Activated T-cell treated with anti-CD3 and anti-CD28 coated beads for 1 hour (primary cell): ENCODE measurements at regions not wholly inside any gene's neighbourhood (a gene's known extent, or its start where the extent isn't known, plus 50 kb on each side); places are given as distances from the start of the nearest gene placed in this dataset.

Experiments
- DNase-seq: peaks from one replicate; pipeline ENCODE4 v3.0.0-alpha.2; 2020; ENCODE audit warnings: low read depth

GRCh38 chr13:74966275-74966674 lies 515.7 kb downstream of the TBC1D4 start:
- no peak for DNase-seq

GRCh38 chr13:74945637-74946036 lies 536.3 kb downstream of the TBC1D4 start:
- no peak for DNase-seq

DNA sequence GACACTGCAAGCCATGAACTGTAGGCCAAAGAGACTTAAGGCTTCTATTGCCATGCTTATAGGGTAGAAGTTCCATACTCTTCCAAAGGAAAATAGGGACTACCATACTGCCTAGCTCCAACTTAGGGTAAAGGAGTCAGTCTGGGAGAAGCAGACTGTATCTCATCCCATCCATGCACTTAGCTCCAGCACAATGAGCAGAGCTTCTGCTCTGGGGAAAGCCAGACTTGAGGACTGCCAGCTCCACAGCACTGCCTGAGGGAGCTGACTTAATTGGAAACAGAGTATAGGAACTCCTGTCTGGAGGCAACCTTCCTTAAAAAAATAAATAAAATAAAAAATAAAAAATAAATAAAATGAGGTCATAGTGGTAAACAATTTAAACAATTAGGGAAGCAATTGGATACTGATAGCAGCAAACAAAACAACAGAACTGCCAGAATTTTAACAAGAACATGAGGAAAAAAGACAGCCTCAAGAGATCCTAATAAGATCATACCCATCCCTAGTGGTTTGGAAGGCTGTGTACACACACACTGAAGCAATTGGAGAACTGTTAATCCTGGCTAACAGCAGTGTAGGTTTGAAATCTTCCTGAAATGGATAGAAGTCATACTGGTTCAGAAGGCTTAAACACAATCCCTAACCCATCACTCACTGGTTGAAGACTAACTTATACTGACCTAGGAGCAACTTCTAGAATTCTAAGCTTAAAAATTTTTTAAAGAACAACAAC lies 550.1 kb downstream of the TBC1D4 start:
- DNase-seq: no peak

GRCh38 chr13:74930402-74931165 lies 551.4 kb downstream of the TBC1D4 start:
- DNase-seq: no peak

DNA sequence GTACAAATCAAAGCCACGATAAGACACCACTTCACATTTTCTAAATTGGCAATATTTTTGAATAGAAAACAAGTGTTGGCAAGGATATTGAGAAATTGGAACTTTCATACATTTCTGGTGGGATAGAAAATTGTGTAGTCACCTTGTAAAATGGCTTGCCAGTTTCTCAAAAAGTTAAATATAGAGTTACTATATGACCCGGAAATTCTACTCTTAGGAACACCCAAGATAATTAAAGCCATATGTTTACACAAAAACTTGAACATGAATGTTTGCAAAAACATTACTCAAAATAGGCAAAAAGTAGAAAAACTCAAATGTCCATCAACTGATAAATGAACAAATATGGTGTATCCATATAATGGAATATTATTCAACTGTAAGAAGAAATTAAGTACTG lies 552.5 kb downstream of the TBC1D4 start:
- DNase-seq: no peak

DNA sequence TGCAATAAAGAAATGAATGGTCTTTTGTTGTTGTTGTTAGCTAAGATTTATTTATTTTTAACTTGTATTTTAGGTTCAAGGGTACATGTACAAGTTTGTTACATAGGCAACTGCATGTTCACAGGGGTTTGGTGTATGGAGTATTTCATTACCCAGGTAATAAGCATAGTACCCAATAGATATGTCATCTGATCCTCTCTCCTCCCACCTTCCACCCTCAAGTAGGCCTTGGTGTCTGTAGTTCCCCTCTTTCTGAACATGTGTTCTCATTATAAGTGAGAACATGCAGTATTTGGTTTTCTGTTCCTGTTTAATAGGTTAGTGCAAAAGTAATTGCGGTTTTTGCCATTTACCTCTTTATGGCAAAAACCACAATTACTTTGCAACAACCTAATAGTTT lies 554.1 kb downstream of the TBC1D4 start:
- no peak for DNase-seq

DNA sequence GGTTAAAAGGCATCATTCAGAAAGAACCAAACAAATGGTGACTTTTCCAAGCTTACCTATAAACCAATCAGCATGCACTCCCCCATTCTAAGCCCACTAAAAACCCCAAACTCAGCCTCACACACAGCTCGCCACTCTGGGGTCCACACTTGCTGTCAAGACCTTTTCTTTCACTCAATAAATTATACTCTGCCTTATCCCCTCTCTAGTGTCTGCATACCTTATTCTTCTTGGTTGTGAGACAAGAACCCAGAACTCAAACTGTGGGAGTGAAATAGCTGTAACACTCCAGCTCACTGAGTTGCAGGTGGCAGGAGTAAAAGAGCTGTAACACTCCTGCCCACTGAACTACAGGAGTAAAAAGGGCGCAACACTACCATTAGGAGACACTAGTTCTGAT lies 559.0 kb downstream of the TBC1D4 start:
- DNase-seq: no peak

- no peak for DNase-seq
Observed at GRCh38 chr13:74921326-74921725, 560.6 kb downstream of the TBC1D4 start.

DNA sequence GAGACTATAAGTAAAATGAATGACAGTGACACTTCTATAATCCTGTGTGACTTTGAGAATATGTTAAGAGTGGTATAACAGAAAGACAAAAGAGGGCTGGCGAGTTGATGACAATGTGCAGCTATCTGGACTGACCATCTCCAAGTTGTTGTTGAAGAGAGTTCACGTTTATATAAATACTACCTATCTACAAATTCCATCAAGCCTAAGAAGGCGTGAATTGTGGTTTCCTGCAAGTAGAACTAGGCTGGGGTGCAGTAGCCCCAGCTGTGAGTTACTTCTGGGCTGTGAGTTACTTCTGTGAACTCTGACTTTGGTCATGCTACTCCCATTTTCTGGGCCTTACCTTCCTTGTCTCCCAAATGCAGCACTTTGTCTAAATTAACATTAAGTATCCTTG lies 561.0 kb downstream of the TBC1D4 start:
- DNase-seq: no peak

- no peak for DNase-seq
Observed at GRCh38 chr13:74920361-74920760, 561.6 kb downstream of the TBC1D4 start.

GRCh38 chr13:74919914-74920313 lies 562.1 kb downstream of the TBC1D4 start:
- no peak for DNase-seq

- DNase-seq: no peak
Observed at GRCh38 chr13:74912898-74913297, 569.1 kb downstream of the TBC1D4 start.

GRCh38 chr13:74910415-74910814 lies 571.6 kb downstream of the TBC1D4 start:
- no peak for DNase-seq

GRCh38 chr13:74907788-74908187 lies 574.2 kb downstream of the TBC1D4 start:
- no peak for DNase-seq

DNA sequence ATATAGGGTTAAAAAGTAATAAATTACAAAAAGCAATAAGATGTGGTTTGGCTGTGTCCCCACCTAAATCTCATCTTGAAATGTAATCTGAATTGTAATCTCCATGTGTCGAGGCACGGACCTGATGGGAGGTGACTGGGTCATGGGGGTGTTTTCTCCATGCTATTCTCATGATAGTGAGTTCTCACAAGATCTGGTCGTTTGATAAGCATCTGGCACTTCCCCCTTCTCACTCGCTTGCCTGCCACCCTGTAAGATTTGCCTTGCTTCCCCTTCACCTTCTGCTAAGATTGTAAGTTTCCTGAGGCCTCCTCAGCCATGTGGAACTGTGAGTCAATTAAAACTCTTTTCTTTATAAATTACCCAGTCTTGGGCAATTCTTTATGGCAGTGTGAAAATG lies 577.4 kb downstream of the TBC1D4 start:
- DNase-seq: no peak

- no peak for DNase-seq
Observed at GRCh38 chr13:74895042-74895796, 586.8 kb downstream of the TBC1D4 start.

DNA sequence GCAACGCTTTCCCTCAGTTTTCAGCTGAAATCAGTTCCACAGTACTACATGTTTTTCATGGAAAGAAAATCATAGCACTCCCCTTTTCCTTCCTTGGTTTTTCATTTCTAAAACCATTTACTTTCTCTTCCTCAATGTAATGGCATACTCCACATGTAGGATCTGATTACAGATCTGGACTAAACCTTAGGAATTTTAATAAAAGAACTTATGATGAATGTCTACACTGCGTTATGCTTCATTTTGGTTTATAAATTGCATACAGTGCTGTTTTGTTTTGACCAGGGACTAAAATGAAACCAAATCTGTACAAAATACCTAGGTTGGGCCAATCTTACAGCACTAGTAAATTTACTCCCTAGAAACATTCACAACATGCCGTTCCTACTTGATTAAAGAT lies 589.9 kb downstream of the TBC1D4 start:
- DNase-seq: no peak

GRCh38 chr13:74891610-74892009 lies 590.4 kb downstream of the TBC1D4 start:
- no peak for DNase-seq

DNA sequence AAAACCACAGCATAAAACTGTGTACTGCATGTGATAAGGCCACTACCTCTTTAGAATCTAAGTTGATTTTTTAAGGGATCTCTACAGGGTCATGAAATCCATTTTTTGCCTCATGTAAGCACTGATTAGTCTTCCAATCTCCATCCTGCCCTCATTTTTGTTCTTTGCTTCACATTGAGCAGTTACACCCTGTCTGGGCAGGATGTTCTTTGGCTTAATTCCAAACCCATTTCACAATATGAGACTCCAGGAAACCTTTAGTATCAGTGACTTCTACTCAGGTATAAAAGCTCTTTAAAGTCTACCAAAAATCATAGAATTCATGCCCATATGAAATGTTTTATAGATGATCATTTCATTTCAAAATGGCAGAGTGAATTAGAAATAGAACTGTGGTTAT lies 592.6 kb downstream of the TBC1D4 start:
- DNase-seq: no peak

DNA sequence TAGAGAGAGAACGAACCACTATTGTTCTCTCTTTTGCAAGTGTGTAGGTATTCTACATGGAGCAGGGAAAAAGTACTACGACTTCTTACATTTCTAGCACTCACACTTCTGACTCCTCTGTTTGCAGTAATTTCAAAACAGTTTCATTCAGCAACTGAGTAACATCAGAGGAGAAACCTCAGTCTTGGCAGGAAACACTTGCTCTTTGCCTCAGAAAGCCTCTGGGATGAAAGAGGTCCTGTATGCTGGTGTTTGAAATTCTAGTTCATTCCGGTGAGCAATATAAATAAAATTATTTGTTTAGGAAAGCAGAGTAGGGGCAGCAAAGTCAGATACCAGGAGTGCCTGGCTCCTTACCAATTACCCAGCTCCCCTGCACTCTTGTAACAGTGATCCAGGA lies 595.5 kb downstream of the TBC1D4 start:
- DNase-seq: no peak

- no peak for DNase-seq
Observed at GRCh38 chr13:74883834-74884233, 598.1 kb downstream of the TBC1D4 start.

DNA sequence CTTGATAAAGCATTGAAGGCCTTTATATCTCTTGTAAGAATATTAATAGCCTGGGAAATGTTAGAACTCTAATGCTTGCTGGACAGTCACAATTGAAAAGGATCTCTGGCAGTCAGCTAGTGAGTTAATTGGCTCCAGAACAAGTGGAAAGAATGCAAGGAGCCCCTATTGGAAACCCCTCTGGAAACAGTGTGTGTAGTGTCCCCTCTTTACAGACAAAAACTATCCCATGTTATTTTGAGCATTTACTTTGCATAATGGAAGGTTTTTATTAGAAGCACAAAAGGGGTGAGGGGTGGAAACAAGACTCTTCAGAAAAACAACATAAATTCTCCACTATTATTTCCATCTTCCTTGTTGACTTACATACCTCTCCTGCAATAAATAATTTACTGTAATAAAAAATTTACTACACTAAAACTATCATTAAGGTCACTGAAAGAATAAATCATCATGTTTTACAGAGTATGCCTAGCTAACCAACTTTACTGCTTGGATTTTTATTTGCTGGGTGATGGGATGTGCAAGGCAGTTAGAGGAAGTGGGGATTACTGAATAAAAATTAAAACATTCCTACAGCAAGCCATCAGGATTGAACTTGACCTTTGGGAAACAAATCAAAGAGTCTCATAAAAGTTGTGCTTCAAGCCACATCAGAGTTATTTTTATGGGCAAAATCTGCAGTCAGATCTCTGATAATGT lies 610.4 kb downstream of the TBC1D4 start:
- DNase-seq: no peak
